Dermis blood vessel endothelial cell (primary cell): ENCODE measurements at regions not wholly inside any gene's neighbourhood (a gene's known extent, or its start where the extent isn't known, plus 50 kb on each side); places are given as distances from the start of the nearest gene placed in this dataset.

Experiments
- DNase-seq: peaks from one replicate; pipeline ENCODE4 v3.0.0; 2010

GRCh38 chr16:73237601-73238000, 189.7 kb upstream of the ZFHX3 start:
- DNase-seq, result no peak

- DNase-seq, result no peak
These were observed 186.6 kb upstream of the ZFHX3 start for GRCh38 chr16:73234496-73234895.

- DNase-seq, result no peak
These were observed 186.0 kb upstream of the ZFHX3 start for GRCh38 chr16:73233846-73234424.

GRCh38 chr16:73233329-73233765, 185.4 kb upstream of the ZFHX3 start:
- no peak for DNase-seq

GRCh38 chr16:73232555-73233328, 184.8 kb upstream of the ZFHX3 start:
- peak; percentile 9 for DNase-seq

- no peak for DNase-seq
These were observed 184.1 kb upstream of the ZFHX3 start for GRCh38 chr16:73231944-73232554.

- no peak for DNase-seq
These were observed 183.5 kb upstream of the ZFHX3 start for GRCh38 chr16:73231379-73231778.

GRCh38 chr16:73230651-73231050, 182.7 kb upstream of the ZFHX3 start:
- no peak for DNase-seq

GRCh38 chr16:73228649-73229048, 180.7 kb upstream of the ZFHX3 start:
- peak; percentile 55 for DNase-seq

GRCh38 chr16:73226675-73227074, 178.7 kb upstream of the ZFHX3 start:
- no peak for DNase-seq

- DNase-seq, result no peak
These were observed 178.1 kb upstream of the ZFHX3 start for GRCh38 chr16:73225983-73226382.

- DNase-seq, result no peak
These were observed 172.9 kb upstream of the ZFHX3 start for GRCh38 chr16:73220836-73221235.

GRCh38 chr16:73219176-73219575, 171.2 kb upstream of the ZFHX3 start:
- no peak for DNase-seq

GRCh38 chr16:73217654-73218053, 169.7 kb upstream of the ZFHX3 start:
- peak; percentile 20 for DNase-seq

- no peak for DNase-seq
These were observed 169.0 kb upstream of the ZFHX3 start for GRCh38 chr16:73216932-73217331.

GRCh38 chr16:73215678-73216377, 167.9 kb upstream of the ZFHX3 start:
- DNase-seq, result no peak

- no peak for DNase-seq
These were observed 167.1 kb upstream of the ZFHX3 start for GRCh38 chr16:73214825-73215677.

- no peak for DNase-seq
These were observed 166.0 kb upstream of the ZFHX3 start for GRCh38 chr16:73213732-73214455.

GRCh38 chr16:73212431-73212830, 164.5 kb upstream of the ZFHX3 start:
- DNase-seq, result no peak

- DNase-seq, result no peak
These were observed 162.8 kb upstream of the ZFHX3 start for GRCh38 chr16:73210686-73211085.

- DNase-seq, result no peak
These were observed 162.2 kb upstream of the ZFHX3 start for GRCh38 chr16:73210084-73210483.

- DNase-seq, result no peak
These were observed 161.3 kb upstream of the ZFHX3 start for GRCh38 chr16:73209190-73209589.
